Esophagus muscularis mucosa (tissue), 3 donors: ENCODE measurements at regions not wholly inside any gene's neighbourhood (a gene's known extent, or its start where the extent isn't known, plus 50 kb on each side); places are given as distances from the start of the nearest gene placed in this dataset.

Source experiments
- CTCF ChIP-seq, 3 experiments: fragments of 200-600 bp in 2 of 3; fragments of 450-650 bp in 1 of 3; sonication (generic) in 2 of 3; IDR thresholded peaks; one replicate each; pipeline ENCODE4 v1.5.1; 2017 to 2019; ENCODE audit warnings: antibody characterized with exemption in 3 of 3, mild to moderate bottlenecking in 2 of 3, moderate library complexity in 1 of 3
- POLR2A ChIP-seq: fragments of 450-650 bp; IDR thresholded peaks from one replicate; pipeline ENCODE4 v1.6.1; 2017; ENCODE audit warnings: antibody characterized with exemption, moderate library complexity, mild to moderate bottlenecking, low read depth

- no peak for TF ChIP-seq CTCF (IDR thresholded peaks at IDR 0.05)
- TF ChIP-seq POLR2A: no peak
Observed at GRCh38 chr6:130313206-130313605, 52.6 kb upstream of the TMEM200A start.
